HepG2 (cell line): ENCODE measurements at regions not wholly inside any gene's neighbourhood (a gene's known extent, or its start where the extent isn't known, plus 50 kb on each side); places are given as distances from the start of the nearest gene placed in this dataset.

Experiments
- ATAC-seq: fragments of 200-7000 bp; cut with Tn5 transposase; 3 replicates; pipeline ENCODE4 v1.9.1; 2020; ENCODE audit warnings: mild to moderate bottlenecking, moderate library complexity
- BruUV-seq: library from RNA; stranded (reverse); fragments of 400-500 nt; replicated peaks from 2 replicates; lab custom pipeline; 2021; lab: Mats Ljungman, UMichigan
- CTCF ChIA-PET: fragments of 300-600 bp; formaldehyde crosslinking; extraction: SDS; loops from one replicate; lab custom pipeline; 2021; ENCODE audit warnings: low total read pairs, inconsistent platforms, low intra/inter-chr PET ratio; lab: Yijun Ruan, JAX
- POLR2A ChIA-PET: fragments of 350-600 bp; sonication (Branson Sonifier 250); formaldehyde crosslinking; loops from one replicate; lab custom pipeline; 2020; ENCODE audit warnings: antibody characterized with exemption, inconsistent platforms; lab: Yijun Ruan, JAX
- DNase-seq: peaks from one replicate; pipeline ENCODE4 v3.0.0-alpha.2; 2015; ENCODE audit warnings: low spot score
- FAIRE-seq: peaks from 3 replicates; lab custom pipeline; 2011; peaks lifted over from hg19 to GRCh38; lab: Jason Lieb, UNC
- H2AFZ ChIP-seq: one replicate; pipeline ENCODE4 v1.6.1; 2011; ENCODE audit warnings: low read length, inconsistent platforms
- H3K27ac ChIP-seq: fragments of 300-600 bp; 3 replicates; pipeline ENCODE4 v1.8.0; 2011; ENCODE audit warnings: mixed run types, mild to moderate bottlenecking, mixed read lengths, low read length, inconsistent platforms; ENCODE audit not compliant: insufficient read depth; ENCODE audit errors: extremely low read length
- H3K27me3 ChIP-seq, 2 experiments: fragments of 200-600 bp in 1 of 2; 2 replicates in 1 of 2; 3 replicates in 1 of 2; pipeline versions ENCODE4 v1.6.0 to v1.8.0; 2011; ENCODE audit warnings: low read length in 2 of 2, mild to moderate bottlenecking in 2 of 2, moderate library complexity in 2 of 2, inconsistent platforms in 1 of 2; ENCODE audit not compliant: insufficient read depth in 2 of 2, control insufficient read depth in 1 of 2
- H3K36me3 ChIP-seq, 2 experiments: fragments of 200-600 bp in 1 of 2; replicated peaks in 1 of 2; 2 replicates in 1 of 2; 3 replicates in 1 of 2; pipeline versions ENCODE4 v1.5.1 to v1.8.0; 2011; ENCODE audit warnings: low read length in 2 of 2, inconsistent platforms in 1 of 2; ENCODE audit not compliant: insufficient read depth in 2 of 2, control insufficient read depth in 1 of 2
- H3K4me1 ChIP-seq: 2 replicates; pipeline ENCODE4 v1.5.1; 2012; ENCODE audit warnings: low read length, inconsistent platforms; ENCODE audit not compliant: insufficient read depth
- H3K4me2 ChIP-seq: 2 replicates; pipeline ENCODE4 v1.6.0; 2011; ENCODE audit warnings: low read depth, low read length, inconsistent platforms
- H3K4me3 ChIP-seq, 3 experiments: fragments of 200-600 bp in 1 of 3; sonication (generic), shearing (Covaris generic) in 1 of 3; replicated peaks in 1 of 3; 2 replicates each; pipeline ENCODE4 v1.5.1; 2011 to 2016; ENCODE audit warnings: low read length in 3 of 3, inconsistent platforms in 2 of 3, low read depth in 2 of 3, mild to moderate bottlenecking in 2 of 3, control low read depth in 1 of 3, mixed read lengths in 1 of 3; ENCODE audit not compliant: insufficient read depth in 1 of 3
- H3K79me2 ChIP-seq: one replicate; pipeline ENCODE4 v1.6.1; 2011; ENCODE audit warnings: low read length, inconsistent platforms; ENCODE audit not compliant: insufficient read depth
- H3K9ac ChIP-seq: 2 replicates; pipeline ENCODE4 v1.6.0; 2011; ENCODE audit warnings: mild to moderate bottlenecking, low read depth, low read length, inconsistent platforms; ENCODE audit not compliant: insufficient read depth
- H3K9me3 ChIP-seq: 2 replicates; pipeline ENCODE4 v1.5.1; 2012; ENCODE audit warnings: mild to moderate bottlenecking, low read length
- H4K20me1 ChIP-seq: 2 replicates; pipeline ENCODE4 v1.6.0; 2011; ENCODE audit warnings: inconsistent platforms, mild to moderate bottlenecking, low read length, moderate library complexity; ENCODE audit not compliant: insufficient read depth
- ARNT2 ChIP-seq: sonication (generic); formaldehyde crosslinking; IDR thresholded peaks from 2 replicates; pipeline ENCODE4 v1.8.0; 2022; ENCODE audit warnings: mild to moderate bottlenecking, low read depth, missing genetic modification reagents, moderate library complexity
- CCDC6 ChIP-seq: sonication (generic); formaldehyde crosslinking; IDR thresholded peaks from 2 replicates; pipeline ENCODE4 v1.8.1; 2022; ENCODE audit warnings: mild to moderate bottlenecking, missing genetic modification reagents, moderate library complexity
- HDAC1 ChIP-seq: sonication (generic); formaldehyde crosslinking; IDR thresholded peaks from 2 replicates; pipeline ENCODE4 v1.5.1; 2020; ENCODE audit warnings: mild to moderate bottlenecking, missing genetic modification reagents
- PLRG1 ChIP-seq: fragments of 450-650 bp; conservative IDR thresholded peaks from 2 replicates; pipeline ENCODE4 v1.6.1; 2016
- SMARCE1 ChIP-seq: fragments of 450-650 bp; IDR thresholded peaks from 2 replicates; pipeline ENCODE4 v1.6.1; 2017; ENCODE audit warnings: borderline replicate concordance
- ZBTB14 ChIP-seq: sonication (generic); formaldehyde crosslinking; IDR thresholded peaks from 2 replicates; pipeline ENCODE4 v1.4.0; 2020; ENCODE audit warnings: missing genetic modification reagents
- ZBTB39 ChIP-seq: sonication (generic); formaldehyde crosslinking; IDR thresholded peaks from 2 replicates; pipeline ENCODE4 v1.5.0; 2020; ENCODE audit warnings: missing genetic modification reagents
- ZNF282 ChIP-seq: fragments of 450-650 bp; IDR thresholded peaks from 2 replicates; pipeline ENCODE4 v1.6.1; 2018; ENCODE audit not compliant: partially characterized antibody
- ZNF562 ChIP-seq: sonication (generic); formaldehyde crosslinking; IDR thresholded peaks from 2 replicates; pipeline ENCODE4 v1.8.0; 2022; ENCODE audit warnings: missing genetic modification reagents, borderline replicate concordance
- ZNF766 ChIP-seq: sonication (generic); formaldehyde crosslinking; IDR thresholded peaks from 2 replicates; pipeline ENCODE4 v1.5.0; 2020; ENCODE audit warnings: missing genetic modification reagents, borderline replicate concordance
- WGBS: methylation state at CpG from one replicate; pipeline ENCODE4 v1.1.6; 2017; ENCODE audit warnings: low lambda C conversion rate; 5-methylcytosine and 5-hydroxymethylcytosine counted together
- in situ Hi-C: cut with HindIII; loops from 2 replicates; pipeline ENCODE4 v1.10.0; 2017; ENCODE audit warnings: low pct_unique_long_range_greater_than_20kb; ENCODE audit not compliant: extremely low pct_ligation_motif_present
- intact Hi-C: fragments of 100-400 bp; cut with micrococcal nuclease; formaldehyde crosslinking; loops from one replicate; pipeline ENCODE4 v1.10.0; 2022; ENCODE audit not compliant: unreplicated experiment
- TF ChIP-seq, protein P1 (sequence below), 2 experiments: sonication (generic) in 1 of 2; formaldehyde crosslinking in 1 of 2; IDR thresholded peaks; 2 replicates each; pipeline versions ENCODE4 v1.4.0 to v1.6.1; 2016 to 2020; ENCODE audit warnings: borderline replicate concordance in 1 of 2, low read depth in 1 of 2, mild to moderate bottlenecking in 1 of 2, missing genetic modification reagents in 1 of 2

DNA sequence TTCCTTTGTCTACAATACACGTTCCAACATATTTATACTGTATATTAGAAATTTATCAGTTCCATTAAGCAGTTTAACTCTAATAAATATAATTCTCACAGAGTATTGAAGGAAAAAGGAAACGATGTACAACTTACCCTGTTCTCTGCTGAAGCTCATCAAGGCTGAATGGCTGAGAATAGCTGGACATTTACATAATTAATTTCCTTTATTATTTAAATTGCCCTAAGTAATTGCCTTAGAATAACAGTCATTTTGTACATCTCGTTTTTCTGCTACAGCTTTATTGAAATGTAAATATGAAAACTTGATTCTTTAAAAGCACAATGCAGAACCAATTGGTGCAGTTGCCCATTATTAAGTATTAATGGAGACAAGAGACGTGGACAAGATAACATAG lies 648.3 kb upstream of the ATXN8OS start:
- under 1% methylated on average over 4 of the region's 4 CpGs for WGBS
- no peak for ATAC-seq
- Histone ChIP-seq H3K27me3 (no peaks in the 10 kb centered on the region; a peak in 1 of 5 replicates), H3K9me3 (no peaks in the 10 kb centered on the region), H3K9ac (no peak overlapping the region), H3K27ac (no peak overlapping the region), H3K4me1 (no peaks in the 10 kb centered on the region), H3K4me3 (no peak overlapping the region), H3K36me3 (no peaks in the 10 kb centered on the region), H3K4me2 (no peak overlapping the region), H3K79me2 (no peaks in the 10 kb centered on the region), H2AFZ (no peak overlapping the region), H4K20me1 (no peaks in the 10 kb centered on the region)
- BruUV-seq, result no TSS peak
- in situ Hi-C loops (no loop called here), intact Hi-C loops (no loop called here)
- no peak for FAIRE-seq
- ChIA-PET CTCF (no interaction called here), POLR2A (no interaction called here)
- no peak for TF ChIP-seq ZNF282
- no peak for TF ChIP-seq HDAC1
- TF ChIP-seq CCDC6, result no peak
- no peak for TF ChIP-seq ARNT2 (CRISPR knock-in tag)
- no peak for DNase-seq

DNA sequence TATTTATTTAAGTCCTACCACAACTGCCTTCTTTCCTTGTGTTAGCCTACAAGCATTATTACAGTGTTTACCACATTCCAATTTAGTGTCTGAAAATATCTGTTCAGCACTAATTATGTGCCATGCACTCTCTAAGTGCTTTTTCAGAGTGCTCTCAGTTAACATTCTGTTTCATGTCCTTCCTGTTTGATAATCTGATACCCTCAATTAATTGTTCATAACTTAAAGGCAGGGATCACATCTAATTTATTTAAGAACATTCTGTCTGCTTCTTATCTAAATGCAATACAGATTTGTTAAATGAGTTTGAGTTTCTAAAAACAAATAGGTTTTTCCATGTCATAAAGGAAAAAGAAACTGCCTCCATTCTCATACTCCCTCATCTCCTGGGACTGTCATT lies 649.6 kb upstream of the ATXN8OS start:
- FAIRE-seq, result no peak
- in situ Hi-C loops, result no loop called here
- ATAC-seq, result no peak
- CTCF ChIA-PET, result no interaction called here
- Histone ChIP-seq H3K9me3 (no peaks in the 10 kb centered on the region), H3K79me2 (no peaks in the 10 kb centered on the region), H3K9ac (no peak overlapping the region), H2AFZ (no peak overlapping the region), H3K4me2 (no peak overlapping the region), H3K4me3 (no peak overlapping the region), H3K36me3 (no peaks in the 10 kb centered on the region), H3K27me3 (no peaks in the 10 kb centered on the region; a peak in 1 of 5 replicates), H3K4me1 (no peaks in the 10 kb centered on the region), H4K20me1 (no peaks in the 10 kb centered on the region), H3K27ac (no peak overlapping the region)
- BruUV-seq, result no TSS peak
- DNase-seq, result no peak
- POLR2A ChIA-PET, result no interaction called here
- intact Hi-C loops, result no loop called here
- TF ChIP-seq ZBTB39 (CRISPR knock-in tag) (no peak), ZNF766 (CRISPR knock-in tag) (no peak), SMARCE1 (no peak), ZBTB14 (CRISPR knock-in tag) (no peak), ZNF562 (CRISPR knock-in tag) (no peak), PLRG1 (no peak)
- TF ChIP-seq, protein P1, sequence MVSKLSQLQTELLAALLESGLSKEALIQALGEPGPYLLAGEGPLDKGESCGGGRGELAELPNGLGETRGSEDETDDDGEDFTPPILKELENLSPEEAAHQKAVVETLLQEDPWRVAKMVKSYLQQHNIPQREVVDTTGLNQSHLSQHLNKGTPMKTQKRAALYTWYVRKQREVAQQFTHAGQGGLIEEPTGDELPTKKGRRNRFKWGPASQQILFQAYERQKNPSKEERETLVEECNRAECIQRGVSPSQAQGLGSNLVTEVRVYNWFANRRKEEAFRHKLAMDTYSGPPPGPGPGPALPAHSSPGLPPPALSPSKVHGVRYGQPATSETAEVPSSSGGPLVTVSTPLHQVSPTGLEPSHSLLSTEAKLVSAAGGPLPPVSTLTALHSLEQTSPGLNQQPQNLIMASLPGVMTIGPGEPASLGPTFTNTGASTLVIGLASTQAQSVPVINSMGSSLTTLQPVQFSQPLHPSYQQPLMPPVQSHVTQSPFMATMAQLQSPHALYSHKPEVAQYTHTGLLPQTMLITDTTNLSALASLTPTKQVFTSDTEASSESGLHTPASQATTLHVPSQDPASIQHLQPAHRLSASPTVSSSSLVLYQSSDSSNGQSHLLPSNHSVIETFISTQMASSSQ (IDR thresholded peaks at IDR 0.05; ENCODE audit: low read depth), result no peak
- TF ChIP-seq, protein P1 (CRISPR knock-in tag; IDR thresholded peaks at IDR 0.05; ENCODE audit: borderline replicate concordance), result no peak
